Right forelimb (tissue), 1 donor: ENCODE measurements at regions not wholly inside any gene's neighbourhood (a gene's known extent, or its start where the extent isn't known, plus 50 kb on each side); places are given as distances from the start of the nearest gene placed in this dataset.

Experiments used
- DNase-seq: peaks from one replicate; pipeline ENCODE4 v3.0.0-alpha.2; 2018

DNA sequence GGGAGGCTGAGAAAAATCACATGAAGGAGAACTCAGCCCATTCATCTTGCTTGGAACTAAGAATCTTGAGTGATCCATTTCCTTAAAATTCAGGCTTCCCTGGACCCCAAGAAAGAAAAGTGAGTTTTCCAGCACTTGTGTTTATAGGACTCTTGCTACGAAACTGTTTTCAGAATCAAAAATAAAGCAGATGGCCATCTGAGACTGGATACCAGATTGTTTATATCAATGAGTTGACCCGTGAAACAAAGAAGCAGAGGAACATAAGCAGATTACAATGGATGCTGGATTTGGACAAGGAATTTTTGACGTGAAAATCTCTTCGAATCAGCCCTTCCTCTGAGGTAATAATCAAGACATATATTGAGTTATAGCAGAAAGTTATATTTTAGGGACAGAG, 223.2 kb downstream of the SYK start:
- no peak for DNase-seq

DNA sequence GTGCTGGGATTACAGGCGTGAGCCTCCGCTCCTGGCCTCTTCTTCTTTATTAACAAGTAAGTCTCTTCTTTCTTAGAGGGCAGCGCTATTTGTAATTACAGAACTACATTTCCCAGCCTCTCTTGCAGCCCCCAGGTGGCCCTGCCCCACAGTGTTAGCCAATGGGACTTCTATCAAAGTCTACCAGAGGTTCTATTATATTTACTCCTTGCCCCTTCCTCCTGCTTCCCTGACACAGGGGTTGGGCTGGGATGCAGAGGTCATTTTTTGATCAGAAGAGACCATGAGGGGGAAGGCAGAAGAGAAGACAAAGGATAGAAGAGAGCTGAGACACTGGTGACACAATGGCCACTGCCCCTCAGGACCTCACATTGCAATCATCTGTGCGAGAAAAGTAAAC, 224.2 kb downstream of the SYK start:
- no peak for DNase-seq

GRCh38 chr9:91026266-91026665, 224.6 kb downstream of the SYK start:
- DNase-seq: no peak

DNA sequence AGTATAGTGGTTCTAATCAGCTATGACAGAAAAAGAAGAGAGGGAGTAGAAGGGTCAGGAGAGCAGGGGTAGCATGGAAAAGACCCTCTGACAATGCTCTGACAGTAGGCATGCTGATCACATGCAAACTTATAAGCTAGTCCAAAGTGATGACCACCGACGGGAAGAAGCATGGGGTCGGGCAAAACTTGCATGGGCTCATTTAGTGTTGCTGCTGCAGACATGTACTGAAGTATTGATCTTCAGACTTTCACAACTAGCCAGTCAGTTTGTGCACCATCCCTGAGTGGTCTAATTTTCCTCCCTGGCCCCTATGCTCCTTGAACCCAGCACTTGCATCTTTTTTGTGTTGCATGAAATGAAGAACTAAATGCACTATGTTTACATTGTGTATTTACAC, 225.4 kb downstream of the SYK start:
- no peak for DNase-seq

DNA sequence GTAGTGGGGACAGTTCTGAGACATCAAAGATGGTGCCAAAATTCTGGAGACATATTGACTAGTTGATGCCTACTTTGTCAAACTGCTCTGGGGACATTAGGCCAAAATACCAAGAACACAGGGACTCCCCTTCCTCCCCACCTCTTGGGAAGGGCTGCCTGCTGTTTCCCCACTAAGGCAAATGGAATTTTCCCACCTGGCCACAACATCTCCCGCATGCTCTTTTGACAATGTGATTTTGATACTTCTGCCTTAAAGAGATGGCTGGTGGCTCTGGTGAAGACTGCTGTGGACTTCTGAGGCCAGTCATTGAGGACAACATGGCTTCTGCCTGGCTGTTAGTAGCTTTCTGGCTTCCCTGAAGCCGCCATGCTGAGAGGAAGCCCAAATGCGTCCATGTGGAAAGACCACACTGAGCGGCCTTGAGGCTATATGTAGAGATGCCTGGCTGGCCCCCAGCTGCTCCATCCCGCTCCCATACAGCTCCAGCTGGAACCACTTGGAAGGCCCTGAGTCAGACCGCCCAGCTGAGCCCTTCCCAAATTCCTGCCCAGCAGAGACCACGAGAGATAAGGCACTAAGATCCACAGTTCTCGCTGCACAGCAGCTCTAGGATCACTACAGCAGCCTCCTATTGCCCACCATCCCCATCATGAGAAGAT, 226.7 kb downstream of the SYK start:
- no peak for DNase-seq

- DNase-seq: peak; percentile 18
Observed at GRCh38 chr9:91029650-91030361, 228.2 kb downstream of the SYK start.

DNA sequence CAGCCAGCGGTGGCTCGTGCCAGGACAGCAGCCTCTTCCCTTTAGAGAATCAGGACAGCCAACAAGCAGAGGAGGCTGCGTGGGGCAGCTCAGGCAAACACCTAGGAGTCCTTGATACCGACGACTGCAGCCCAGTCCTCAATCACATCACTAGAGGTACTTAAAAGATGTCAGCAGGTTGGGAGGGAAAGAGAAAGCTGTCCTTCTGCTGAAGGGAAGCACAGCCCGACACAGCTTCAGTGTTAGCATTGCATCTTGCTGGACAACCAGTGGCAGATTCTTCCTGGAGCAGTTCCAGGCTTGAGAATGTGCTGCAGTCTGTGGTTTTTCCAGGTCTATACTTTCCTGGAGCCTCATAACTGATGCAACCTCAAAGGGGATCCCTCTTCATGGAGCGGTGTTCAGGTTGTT, 230.5 kb downstream of the SYK start:
- DNase-seq: peak; percentile 38

- no peak for DNase-seq
Observed at GRCh38 chr9:91033270-91033669, 231.7 kb downstream of the SYK start.

DNA sequence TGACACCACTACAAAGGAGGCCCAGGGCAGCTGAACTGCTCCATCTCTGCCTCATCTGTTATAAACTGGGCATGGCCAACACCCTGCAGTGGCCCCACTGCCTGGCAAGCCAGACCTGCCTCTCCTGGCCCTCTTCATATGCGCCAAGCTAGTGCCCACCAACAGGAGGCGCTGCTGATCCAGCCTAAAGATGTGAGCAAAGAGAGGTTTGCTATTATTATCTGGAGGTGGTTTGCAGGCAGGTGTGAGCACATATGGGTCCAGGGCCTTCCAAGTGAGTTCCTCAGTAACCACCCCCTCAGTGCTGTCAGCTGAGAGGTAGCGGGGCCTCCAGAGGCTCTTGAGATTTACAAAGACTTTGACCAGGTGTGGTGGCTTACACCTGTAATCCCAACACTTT, 232.2 kb downstream of the SYK start:
- peak; percentile 37 for DNase-seq

DNA sequence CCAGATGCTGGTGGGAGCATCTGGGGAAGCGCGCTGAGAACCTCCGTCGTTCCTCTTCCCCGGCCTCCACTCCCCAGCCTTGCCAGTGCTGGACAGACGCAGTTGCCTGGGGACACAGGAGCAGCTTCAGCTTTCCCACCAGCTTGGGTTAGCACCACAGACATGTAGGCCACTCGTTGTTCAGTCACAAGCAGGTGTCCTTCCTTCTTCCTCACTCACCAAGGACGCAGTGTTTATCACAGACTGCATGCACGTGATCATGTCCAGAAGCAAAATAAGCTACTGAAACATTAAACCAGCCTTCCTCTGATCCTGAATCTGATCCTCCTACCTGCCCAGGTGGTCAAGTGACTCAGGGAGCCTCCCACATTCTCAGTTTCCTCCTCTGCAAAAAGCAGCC, 232.9 kb downstream of the SYK start:
- no peak for DNase-seq

DNA sequence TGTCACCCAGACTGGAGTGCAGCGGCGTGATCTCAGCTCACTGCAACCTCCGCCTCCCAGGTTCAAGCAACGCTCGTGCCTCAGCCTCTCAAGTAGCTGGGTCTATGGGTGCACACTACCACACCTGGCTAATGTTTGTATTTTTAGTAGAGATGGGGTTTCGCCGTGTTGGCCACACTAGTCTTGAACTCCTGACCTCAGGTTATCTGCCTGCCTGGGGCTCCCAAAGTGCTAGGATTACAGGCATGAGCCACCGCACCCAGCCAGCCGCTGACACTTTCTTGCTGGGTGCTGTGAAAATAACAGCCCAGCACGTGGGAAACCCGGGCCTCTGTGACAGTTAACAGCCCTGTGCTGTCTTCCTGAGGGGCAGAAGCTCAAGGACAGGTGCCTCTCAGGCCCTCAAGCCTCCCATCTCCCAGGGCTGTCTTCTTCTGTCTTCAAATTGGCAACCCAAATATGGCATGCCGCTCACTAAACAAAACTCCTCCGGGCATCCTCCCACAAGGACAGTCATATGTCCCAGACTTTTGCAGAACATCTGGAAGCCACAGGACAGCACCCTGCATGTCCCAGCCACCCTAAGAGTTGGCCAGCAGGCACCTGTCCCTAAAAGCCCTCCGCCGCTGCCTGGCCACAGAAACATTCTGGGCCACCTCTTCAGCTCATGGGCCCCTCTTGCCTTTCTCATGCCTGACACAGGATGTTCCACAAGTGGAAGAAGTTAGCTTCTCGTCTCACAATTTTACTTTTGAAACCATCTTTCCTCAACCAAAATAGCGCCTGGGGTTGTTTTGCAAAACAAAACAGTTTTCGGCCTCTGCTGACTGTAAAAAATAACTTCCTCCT, 233.6 kb downstream of the SYK start:
- peak; percentile 21 for DNase-seq

DNA sequence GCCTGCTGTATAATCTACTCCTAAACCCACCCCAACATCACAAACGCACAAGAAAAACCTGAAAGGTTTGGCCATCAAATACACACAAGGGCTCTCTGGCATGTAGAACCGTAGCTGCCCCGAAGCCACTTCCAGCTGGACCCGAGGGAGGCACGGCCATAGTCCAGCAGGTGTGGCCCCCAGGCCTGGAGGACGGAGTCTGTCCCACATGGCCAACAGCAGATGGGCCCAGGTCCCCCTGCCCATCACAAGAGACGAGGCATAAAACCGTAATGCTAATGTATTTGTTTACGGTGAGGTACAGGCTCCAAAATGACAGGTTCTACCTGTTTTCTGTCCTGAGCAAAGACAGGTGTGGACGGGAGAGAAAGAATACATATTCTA, 234.2 kb downstream of the SYK start:
- DNase-seq: no peak

DNA sequence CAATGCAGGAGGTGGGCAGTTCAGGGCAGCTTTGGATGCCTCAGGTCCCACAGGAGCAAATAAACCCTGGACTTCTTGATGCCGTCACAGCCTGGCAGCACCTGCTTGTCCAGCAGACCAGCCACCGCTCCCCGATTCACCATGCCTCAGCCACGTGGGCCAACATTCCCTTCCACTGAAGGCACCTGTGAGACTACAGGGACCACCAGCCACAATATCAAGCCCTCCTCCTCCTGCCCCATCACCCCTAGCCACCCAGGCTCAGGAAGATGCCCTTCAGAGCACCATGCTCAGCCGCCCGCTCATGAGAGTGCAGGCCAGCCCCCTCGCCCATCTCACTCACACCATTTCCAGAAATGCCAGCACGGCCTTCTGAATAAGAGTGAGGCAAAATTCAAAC, 234.7 kb downstream of the SYK start:
- peak; percentile 22 for DNase-seq

GRCh38 chr9:91036826-91037510, 235.3 kb downstream of the SYK start:
- DNase-seq: peak; percentile 79

DNA sequence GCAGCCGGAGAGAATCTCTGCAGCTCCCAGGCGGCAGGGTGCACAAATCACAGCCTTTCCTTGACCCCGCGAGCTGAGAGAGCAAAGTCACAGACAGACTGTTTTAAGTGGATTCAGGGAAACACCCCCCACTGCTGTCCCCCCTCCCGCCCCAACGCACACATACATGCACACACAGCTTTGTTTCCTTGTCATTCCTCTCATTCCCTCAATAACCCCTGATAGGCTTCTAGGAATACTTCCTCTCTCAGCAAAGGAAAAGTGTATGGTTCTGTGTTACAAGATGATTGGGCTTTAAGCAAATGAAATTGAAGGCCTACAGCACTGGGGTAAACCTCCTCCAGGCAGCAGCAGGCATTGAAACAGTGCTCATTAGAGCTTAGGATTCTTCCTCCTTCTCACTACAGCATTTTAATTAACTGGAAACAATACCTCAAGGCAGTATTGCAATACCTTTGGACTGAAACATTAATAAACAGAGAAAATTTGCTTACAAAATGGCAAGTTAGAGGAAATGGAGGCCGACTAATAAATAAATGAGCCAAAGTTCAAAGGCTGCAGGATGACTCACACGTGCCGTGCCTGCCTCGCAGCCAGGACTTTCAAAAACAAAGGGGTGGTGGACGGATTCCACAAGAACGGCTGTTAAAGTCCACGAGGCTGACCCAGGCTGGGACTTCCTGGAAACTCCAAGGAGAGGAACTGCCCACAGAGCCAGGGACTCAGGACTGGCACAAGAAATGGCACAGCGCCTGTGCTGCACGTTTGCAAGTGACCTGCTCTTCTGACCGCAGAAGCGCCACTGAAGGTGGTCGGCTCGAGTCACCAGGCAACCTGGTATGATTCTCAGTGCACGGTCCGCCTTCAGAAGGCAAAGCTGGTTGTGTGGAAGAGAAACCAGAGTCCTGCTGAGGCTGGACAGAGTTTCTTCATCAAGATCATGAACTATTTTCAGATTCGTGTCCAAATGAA, 236.2 kb downstream of the SYK start:
- DNase-seq: peak; percentile 40

DNA sequence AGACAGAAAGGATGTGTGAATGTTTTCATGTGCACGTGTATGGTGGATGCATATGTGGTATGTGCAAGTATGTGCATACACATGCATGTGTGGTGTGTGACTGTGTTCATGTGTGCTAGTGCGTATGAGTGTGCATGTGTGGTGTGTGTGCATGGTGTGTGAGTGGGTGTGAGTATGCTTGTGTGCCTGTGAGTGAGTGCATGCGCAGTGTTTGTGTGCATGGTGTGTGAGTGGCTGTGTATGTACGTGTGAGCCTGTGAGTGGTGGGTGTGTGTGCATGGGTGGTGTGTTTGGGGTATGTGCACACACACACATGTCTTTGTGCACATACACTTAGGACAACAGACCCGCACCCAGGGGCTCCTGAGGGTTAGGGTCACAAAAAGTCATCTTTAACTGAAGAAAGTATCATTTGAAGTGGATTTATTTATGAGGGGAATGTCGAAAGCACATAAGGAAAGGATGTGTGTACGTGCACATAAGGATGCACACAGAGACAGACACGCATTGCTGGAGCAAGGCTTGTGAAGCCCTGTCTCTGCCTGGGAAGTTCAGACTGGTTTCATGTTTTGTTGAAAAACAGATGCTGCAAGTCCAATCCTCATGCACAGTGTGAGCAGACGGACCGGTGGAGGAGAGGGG, 237.0 kb downstream of the SYK start:
- DNase-seq: no peak

- peak; percentile 26 for DNase-seq
Observed at GRCh38 chr9:91039125-91039834, 237.7 kb downstream of the SYK start.

DNA sequence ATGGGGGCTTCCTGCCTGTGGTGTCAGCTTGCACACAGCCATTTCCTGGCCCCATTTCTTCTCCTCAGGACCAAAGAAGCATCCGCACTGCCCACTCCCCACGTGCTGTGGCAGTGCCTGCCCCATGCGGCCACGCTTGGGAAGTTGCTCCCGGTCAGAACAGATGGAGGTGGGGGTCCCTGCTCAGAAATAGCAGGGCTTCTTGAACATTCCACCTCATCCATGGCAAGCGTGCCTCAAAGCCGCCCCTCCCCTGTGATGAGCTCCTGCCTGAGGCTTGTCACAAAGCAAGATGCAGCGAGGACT, 238.2 kb downstream of the SYK start:
- DNase-seq: no peak

- peak; percentile 24 for DNase-seq
Observed at GRCh38 chr9:91040371-91041215, 239.0 kb downstream of the SYK start.

DNA sequence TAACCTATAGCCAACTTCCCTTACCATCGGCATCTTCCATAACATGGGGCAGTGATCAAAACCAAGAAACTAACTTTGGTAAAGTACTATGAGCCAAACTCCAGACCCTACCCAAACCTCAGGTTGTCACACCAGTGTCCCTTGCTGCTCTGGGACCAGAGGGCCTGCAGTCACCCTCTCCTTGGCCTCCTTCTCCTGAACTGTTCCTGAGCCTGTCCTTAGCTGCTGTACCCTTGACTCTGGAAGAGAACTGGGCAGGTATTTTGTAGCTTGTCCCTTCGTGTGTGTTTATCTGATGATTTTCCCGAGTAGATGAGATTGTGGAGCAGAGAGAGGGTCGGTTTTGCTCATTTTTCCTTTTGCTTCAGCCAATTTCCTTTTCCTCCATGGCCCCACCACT, 240.4 kb downstream of the SYK start:
- DNase-seq: no peak
